H1 (cell line): ENCODE measurements at regions not wholly inside any gene's neighbourhood (a gene's known extent, or its start where the extent isn't known, plus 50 kb on each side); places are given as distances from the start of the nearest gene placed in this dataset.

ENCODE experiments used
- CTCF ChIA-PET: fragments of 300-600 bp; sonication (Branson Sonifier 250); formaldehyde crosslinking; loops from one replicate; lab custom pipeline; 2021; ENCODE audit not compliant: partially characterized antibody; lab: Charles Lee
- POLR2A ChIA-PET: fragments of 300-600 bp; sonication (Branson Sonifier 250); formaldehyde crosslinking; loops from one replicate; lab custom pipeline; 2021; ENCODE audit warnings: inconsistent platforms; ENCODE audit not compliant: partially characterized antibody; lab: Charles Lee
- DNase-seq, 2 experiments: peaks; one replicate each; pipeline versions ENCODE4 v3.0.0 to v3.0.0-alpha.2; 2010 to 2022; ENCODE audit warnings: low spot score in 2 of 2, low read depth in 1 of 2, mixed read lengths in 1 of 2
- FAIRE-seq: peaks from 2 replicates; lab custom pipeline; 2011; peaks lifted over from hg19 to GRCh38; lab: Jason Lieb, UNC
- H2AFZ ChIP-seq: 2 replicates; pipeline ENCODE4 v1.8.1; 2012; ENCODE audit warnings: low read length, inconsistent platforms
- H2AK5ac ChIP-seq: 2 replicates; pipeline ENCODE4 v1.6.1; 2013; ENCODE audit warnings: low read depth, low read length
- H2BK120ac ChIP-seq: replicated peaks from 2 replicates; pipeline ENCODE3; 2013; ENCODE audit warnings: low read depth, low read length, inconsistent platforms
- H2BK12ac ChIP-seq: 2 replicates; pipeline ENCODE4 v1.6.1; 2013; ENCODE audit warnings: low read depth, low read length
- H2BK15ac ChIP-seq: 2 replicates; pipeline ENCODE4 v1.6.1; 2013; ENCODE audit warnings: low read length
- H2BK20ac ChIP-seq: 2 replicates; pipeline ENCODE4 v1.6.1; 2013; ENCODE audit warnings: low read length
- H2BK5ac ChIP-seq: 2 replicates; pipeline ENCODE4 v1.6.1; 2013; ENCODE audit warnings: low read depth, low read length
- H3K14ac ChIP-seq: 2 replicates; pipeline ENCODE4 v1.6.1; 2013; ENCODE audit warnings: inconsistent platforms; ENCODE audit not compliant: insufficient read length
- H3K18ac ChIP-seq: 2 replicates; pipeline ENCODE4 v1.6.1; 2013; ENCODE audit warnings: low read length; ENCODE audit errors: extremely low read depth
- H3K23ac ChIP-seq: 2 replicates; pipeline ENCODE4 v1.6.1; 2013; ENCODE audit warnings: inconsistent platforms; ENCODE audit not compliant: insufficient read length
- H3K23me2 ChIP-seq: 2 replicates; pipeline ENCODE4 v1.6.1; 2013; ENCODE audit warnings: low read depth, low read length
- H3K27ac ChIP-seq: 2 replicates; pipeline ENCODE4 v1.6.1; 2011; ENCODE audit warnings: low read depth, low read length, inconsistent platforms
- H3K27me3 ChIP-seq, 4 experiments: replicated peaks in 1 of 4; 1 replicate in 1 of 4; 2 replicates in 3 of 4; pipeline versions ENCODE4 v1.6.1 to v1.8.1; 2011 to 2013; ENCODE audit warnings: low read length in 3 of 4, mild to moderate bottlenecking in 3 of 4, inconsistent platforms in 2 of 4, mixed read lengths in 2 of 4, moderate library complexity in 1 of 4; ENCODE audit not compliant: control insufficient read depth in 3 of 4, insufficient read depth in 3 of 4; ENCODE audit errors: extremely low read depth in 1 of 4
- H3K36me3 ChIP-seq, 4 experiments: 2 replicates each; pipeline versions ENCODE4 v1.6.1 to v1.8.1; 2011 to 2013; ENCODE audit warnings: mild to moderate bottlenecking in 4 of 4, low read length in 3 of 4, moderate library complexity in 2 of 4, control low read depth in 1 of 4, inconsistent platforms in 1 of 4; ENCODE audit not compliant: insufficient read depth in 4 of 4, control insufficient read depth in 2 of 4
- H3K4ac ChIP-seq: replicated peaks from 2 replicates; pipeline ENCODE3; 2013; ENCODE audit warnings: low read length, low read depth, mixed read lengths, inconsistent platforms; ENCODE audit not compliant: insufficient read length
- H3K4me1 ChIP-seq, 4 experiments: replicated peaks in 1 of 4; 1 replicate in 1 of 4; 2 replicates in 3 of 4; pipeline versions ENCODE4 v1.6.1 to v1.8.1; 2011 to 2013; ENCODE audit warnings: low read length in 3 of 4, inconsistent platforms in 2 of 4, mixed read lengths in 1 of 4; ENCODE audit not compliant: insufficient read depth in 4 of 4, control insufficient read depth in 3 of 4
- H3K4me2 ChIP-seq, 2 experiments: 2 replicates each; pipeline versions ENCODE4 v1.6.1 to v1.8.1; 2011 to 2013; ENCODE audit warnings: low read depth in 2 of 2, low read length in 2 of 2, control low read depth in 1 of 2, inconsistent platforms in 1 of 2, mild to moderate bottlenecking in 1 of 2; ENCODE audit not compliant: insufficient read depth in 1 of 2
- H3K4me3 ChIP-seq, 4 experiments: fragments of 200-600, 300-600 bp in 1 of 4; sonication (generic), shearing (Covaris generic), sonication (Bioruptor Twin) in 1 of 4; 2 replicates each; pipeline versions ENCODE4 v1.5.1 to v1.8.1; 2011 to 2016; ENCODE audit warnings: low read length in 4 of 4, low read depth in 3 of 4, control low read depth in 2 of 4, inconsistent platforms in 2 of 4, mild to moderate bottlenecking in 2 of 4, mixed read lengths in 1 of 4, moderate library complexity in 1 of 4; ENCODE audit not compliant: insufficient read depth in 2 of 4; ENCODE audit errors: extremely low read depth in 1 of 4
- H3K56ac ChIP-seq: replicated peaks from 2 replicates; pipeline ENCODE3; 2013; ENCODE audit warnings: low read depth, mild to moderate bottlenecking, mixed read lengths, low read length, inconsistent platforms; ENCODE audit not compliant: insufficient read length
- H3K79me1 ChIP-seq: 2 replicates; pipeline ENCODE4 v1.6.1; 2013; ENCODE audit warnings: low read depth, low read length, control low read depth
- H3K79me2 ChIP-seq, 2 experiments: 2 replicates each; pipeline versions ENCODE4 v1.6.1 to v1.8.1; 2012 to 2013; ENCODE audit warnings: low read length in 2 of 2, mild to moderate bottlenecking in 2 of 2, inconsistent platforms in 1 of 2; ENCODE audit not compliant: insufficient read depth in 2 of 2, control insufficient read depth in 1 of 2
- H3K9ac ChIP-seq, 4 experiments: replicated peaks in 1 of 4; 1 replicate in 1 of 4; 2 replicates in 3 of 4; pipeline versions ENCODE4 v1.6.1 to v1.8.1; 2011 to 2013; ENCODE audit warnings: low read depth in 3 of 4, low read length in 3 of 4, control low read depth in 2 of 4, mild to moderate bottlenecking in 2 of 4, moderate library complexity in 2 of 4, inconsistent platforms in 1 of 4; ENCODE audit errors: extremely low read depth in 1 of 4
- H3K9me3 ChIP-seq, 2 experiments: 2 replicates each; pipeline versions ENCODE4 v1.6.1 to v1.8.1; 2012 to 2013; ENCODE audit warnings: mild to moderate bottlenecking in 2 of 2, moderate library complexity in 2 of 2, control low read depth in 1 of 2, inconsistent platforms in 1 of 2, low read depth in 1 of 2, low read length in 1 of 2, mixed read lengths in 1 of 2; ENCODE audit not compliant: insufficient read depth in 2 of 2
- H4K20me1 ChIP-seq, 2 experiments: replicated peaks in 1 of 2; 2 replicates each; pipeline versions ENCODE3 to v1.8.1; 2011 to 2013; ENCODE audit warnings: inconsistent platforms in 2 of 2, low read length in 2 of 2, mild to moderate bottlenecking in 1 of 2; ENCODE audit not compliant: insufficient read depth in 2 of 2, control insufficient read depth in 1 of 2
- H4K5ac ChIP-seq: 2 replicates; pipeline ENCODE4 v1.6.1; 2013; ENCODE audit warnings: low read length, low read depth, mixed read lengths, inconsistent platforms; ENCODE audit not compliant: insufficient read length
- H4K8ac ChIP-seq: 2 replicates; pipeline ENCODE4 v1.8.0; 2013; ENCODE audit warnings: mild to moderate bottlenecking, moderate library complexity, low read length, inconsistent platforms; ENCODE audit not compliant: insufficient read depth; ENCODE audit errors: extremely low read depth
- H4K91ac ChIP-seq: replicated peaks from 2 replicates; pipeline ENCODE3; 2013; ENCODE audit warnings: low read length, mixed read lengths, inconsistent platforms; ENCODE audit not compliant: insufficient read length
- BACH1 ChIP-seq: IDR thresholded peaks from 2 replicates; pipeline ENCODE4 v1.6.1; 2012; ENCODE audit warnings: low read length, improper control_type of control experiment
- CHD1 ChIP-seq: IDR thresholded peaks from 2 replicates; pipeline ENCODE4 v1.6.1; 2012; ENCODE audit warnings: low read depth, low read length, improper control_type of control experiment
- CREB1 ChIP-seq: IDR thresholded peaks from 2 replicates; pipeline ENCODE4 v1.6.1; 2012; ENCODE audit warnings: inconsistent platforms
- JUN ChIP-seq: IDR thresholded peaks from 2 replicates; pipeline ENCODE4 v1.6.1; 2011; ENCODE audit warnings: low read depth, mild to moderate bottlenecking, improper control_type of control experiment, low read length
- RNF2 ChIP-seq: fragments of 200-900, 300-1000 bp; sonication (generic); IDR thresholded peaks from 2 replicates; pipeline ENCODE4 v1.7.1; 2016; ENCODE audit warnings: borderline replicate concordance, low read depth, mild to moderate bottlenecking, antibody characterized with exemption, low read length; ENCODE audit not compliant: poor library complexity, severe bottlenecking; ENCODE audit errors: missing control alignments
- SP2 ChIP-seq: IDR thresholded peaks from 2 replicates; pipeline ENCODE4 v1.6.1; 2012; ENCODE audit warnings: mild to moderate bottlenecking, low read length, inconsistent platforms
- SP4 ChIP-seq: IDR thresholded peaks from 2 replicates; pipeline ENCODE4 v1.6.1; 2012; ENCODE audit warnings: low read length, inconsistent platforms
- TAF1 ChIP-seq: IDR thresholded peaks from 2 replicates; pipeline ENCODE4 v1.6.1; 2011; ENCODE audit warnings: mild to moderate bottlenecking, low read depth, low read length
- WGBS, 2 experiments: shearing (Covaris generic) in 1 of 2; methylation state at CpG; one replicate each; pipeline versions ENCODE4 v1.1.6 to v1.1.7; 2013 to 2015; ENCODE audit warnings: low lambda C conversion rate in 2 of 2, mixed read lengths in 2 of 2, inconsistent platforms in 1 of 2, low coverage in 1 of 2, missing lambda C conversion rate in 1 of 2; ENCODE audit not compliant: insufficient replicate concordance in 2 of 2, insufficient coverage in 1 of 2, insufficient read length in 1 of 2; ENCODE audit errors: extremely low coverage in 1 of 2, missing lambda C conversion rate in 1 of 2; 5-methylcytosine and 5-hydroxymethylcytosine counted together

GRCh38 chr10:57785068-57785467 lies 482.6 kb downstream of the IPMK start:
- Histone ChIP-seq H2BK120ac (peak overlapping the region; percentile 92), H3K4me1 (peaks cover 0 to 12% (median 7%) of the 10 kb centered on the region in 4 experiments; a peak in 6 of 7 replicates), H2BK20ac (peak overlapping the region; percentile 83; the same call in 1 of the 2 replicates), H4K8ac (no peak overlapping the region), H3K79me1 (no peaks in the 10 kb centered on the region), H3K23me2 (no peaks in the 10 kb centered on the region; the same call in 1 of the 2 replicates), H2AK5ac (no peak overlapping the region), H3K9me3 (peaks cover 3 to 4% of the 10 kb centered on the region in 2 experiments; a peak in 2 of 4 replicates), H3K4me2 (no peak overlapping the region), H4K5ac (no peak overlapping the region), H3K23ac (no peak overlapping the region), H2BK12ac (no peak overlapping the region), H3K36me3 (peaks cover 0 to 5% (median 1%) of the 10 kb centered on the region in 4 experiments; a peak in 1 of 8 replicates), H3K27ac (no peak overlapping the region), H3K27me3 (no peaks in the 10 kb centered on the region), H4K91ac (peak overlapping the region; percentile 80), H2AFZ (no peak overlapping the region), H3K56ac (no peak overlapping the region), H3K79me2 (no peaks in the 10 kb centered on the region), H3K9ac (no peak overlapping the region), H3K4me3 (no peak overlapping the region), H2BK15ac (no peak overlapping the region), H4K20me1 (no peaks in the 10 kb centered on the region), H3K14ac (no peak overlapping the region), H3K4ac (peak overlapping the region; percentile 36), H3K18ac (no peak overlapping the region), H2BK5ac (peak overlapping the region; percentile 61; the same call in 1 of the 2 replicates)
- 98% methylated on average over 3 of the region's 3 CpGs; no CpG with 5 or more reads in 1 of the 2 experiments for WGBS, 2 experiments
- FAIRE-seq (no peak), DNase-seq (no peak)
- TF ChIP-seq CREB1 (no peak), BACH1 (no peak), JUN (no peak), SP4 (no peak), CHD1 (no peak), SP2 (no peak), RNF2 (no peak), TAF1 (no peak)
- POLR2A ChIA-PET = no interaction called here
- CTCF ChIA-PET = no interaction called here
